CD4-positive, alpha-beta T cell (primary cell): ENCODE measurements at regions not wholly inside any gene's neighbourhood (a gene's known extent, or its start where the extent isn't known, plus 50 kb on each side); places are given as distances from the start of the nearest gene placed in this dataset.

Experiments
- ATAC-seq: fragments of 200-7000 bp; cut with Tn5 transposase; one replicate; pipeline ENCODE4 v1.10.0; 2022; ENCODE audit warnings: mild to moderate bottlenecking; ENCODE audit not compliant: poor library complexity
- CTCF ChIA-PET: fragments of 350-600 bp; sonication (Branson Sonifier 250); formaldehyde crosslinking; loops from one replicate; lab custom pipeline; 2021; ENCODE audit warnings: antibody characterized with exemption, inconsistent platforms; lab: Charles Lee
- POLR2A ChIA-PET: fragments of 350-600 bp; sonication (Branson Sonifier 250); formaldehyde crosslinking; loops from one replicate; lab custom pipeline; 2021; ENCODE audit warnings: antibody characterized with exemption, inconsistent platforms; lab: Charles Lee
- DNase-seq, 14 experiments: peaks; one replicate each; pipeline ENCODE4 v3.0.0-alpha.2; 2013 to 2020; ENCODE audit warnings: mixed read lengths in 2 of 14
- H3K27ac ChIP-seq, 2 donors: one replicate each; pipeline versions ENCODE4 v1.5.1 to v1.7.0; 2013; ENCODE audit warnings: low read length in 2 of 2, low read depth in 1 of 2, mild to moderate bottlenecking in 1 of 2
- H3K27me3 ChIP-seq, 2 experiments: 1 replicate in 1 of 2; 2 replicates in 1 of 2; pipeline versions ENCODE4 v1.6.1 to v1.7.0; 2013; ENCODE audit warnings: low read length in 2 of 2, control low read depth in 1 of 2, mild to moderate bottlenecking in 1 of 2, moderate library complexity in 1 of 2; ENCODE audit not compliant: insufficient read depth in 2 of 2, control insufficient read depth in 1 of 2
- H3K36me3 ChIP-seq: one replicate; pipeline ENCODE4 v1.6.1; 2013; ENCODE audit warnings: low read length, control low read depth; ENCODE audit not compliant: insufficient read depth
- H3K4me1 ChIP-seq: one replicate; pipeline ENCODE4 v1.6.1; 2013; ENCODE audit warnings: low read length, control low read depth; ENCODE audit not compliant: insufficient read depth
- H3K4me3 ChIP-seq: one replicate; pipeline ENCODE4 v1.5.1; 2013; ENCODE audit warnings: mild to moderate bottlenecking, low read length, moderate library complexity
- H3K9me3 ChIP-seq, 2 experiments: 1 replicate in 1 of 2; 2 replicates in 1 of 2; pipeline versions ENCODE4 v1.6.1 to v1.7.0; 2013; ENCODE audit warnings: low read length in 2 of 2, mild to moderate bottlenecking in 2 of 2, control low read depth in 1 of 2, moderate library complexity in 1 of 2; ENCODE audit not compliant: control insufficient read depth in 1 of 2, insufficient read depth in 1 of 2
- H3K27ac Mint-ChIP-seq: one replicate; pipeline ENCODE4 v1.8.0; 2020; ENCODE audit warnings: mixed read lengths
- H3K27me3 Mint-ChIP-seq: one replicate; pipeline ENCODE4 v1.8.0; 2021; ENCODE audit warnings: mixed read lengths
- H3K36me3 Mint-ChIP-seq: one replicate; pipeline ENCODE4 v1.8.0; 2021; ENCODE audit warnings: low read depth, mixed read lengths
- H3K4me1 Mint-ChIP-seq: one replicate; pipeline ENCODE4 v1.8.0; 2021; ENCODE audit warnings: low read depth, mixed read lengths
- H3K4me3 Mint-ChIP-seq: one replicate; pipeline ENCODE4 v1.8.0; 2020; ENCODE audit warnings: mild to moderate bottlenecking, mixed read lengths
- H3K9me3 Mint-ChIP-seq: one replicate; pipeline ENCODE4 v1.8.0; 2020; ENCODE audit warnings: mixed read lengths
- intact Hi-C, 2 experiments: fragments of 100-400 bp; cut with DNase I in 1 of 2; cut with micrococcal nuclease in 1 of 2; formaldehyde crosslinking; loops; one replicate each; pipeline versions ENCODE4 v1.15.1 to v1.9.0; 2023 to 2025; cut with DNase I, micrococcal nuclease
- TF ChIP-seq, protein P1 (sequence below): fragments of 200-600 bp; IDR thresholded peaks from one replicate; pipeline ENCODE4 v1.8.0; 2022; ENCODE audit warnings: antibody characterized with exemption, mild to moderate bottlenecking

GRCh38 chr7:84364708-84365107 lies 170.1 kb upstream of the SEMA3A start:
- Histone ChIP-seq H3K4me3 (no peak overlapping the region), H3K27me3 (no peaks in the 10 kb centered on the region), H3K36me3 (no peaks in the 10 kb centered on the region), H3K9me3 (no peaks in the 10 kb centered on the region), H3K27ac (no peak overlapping the region), H3K4me1 (no peaks in the 10 kb centered on the region)
- TF ChIP-seq, protein P1, sequence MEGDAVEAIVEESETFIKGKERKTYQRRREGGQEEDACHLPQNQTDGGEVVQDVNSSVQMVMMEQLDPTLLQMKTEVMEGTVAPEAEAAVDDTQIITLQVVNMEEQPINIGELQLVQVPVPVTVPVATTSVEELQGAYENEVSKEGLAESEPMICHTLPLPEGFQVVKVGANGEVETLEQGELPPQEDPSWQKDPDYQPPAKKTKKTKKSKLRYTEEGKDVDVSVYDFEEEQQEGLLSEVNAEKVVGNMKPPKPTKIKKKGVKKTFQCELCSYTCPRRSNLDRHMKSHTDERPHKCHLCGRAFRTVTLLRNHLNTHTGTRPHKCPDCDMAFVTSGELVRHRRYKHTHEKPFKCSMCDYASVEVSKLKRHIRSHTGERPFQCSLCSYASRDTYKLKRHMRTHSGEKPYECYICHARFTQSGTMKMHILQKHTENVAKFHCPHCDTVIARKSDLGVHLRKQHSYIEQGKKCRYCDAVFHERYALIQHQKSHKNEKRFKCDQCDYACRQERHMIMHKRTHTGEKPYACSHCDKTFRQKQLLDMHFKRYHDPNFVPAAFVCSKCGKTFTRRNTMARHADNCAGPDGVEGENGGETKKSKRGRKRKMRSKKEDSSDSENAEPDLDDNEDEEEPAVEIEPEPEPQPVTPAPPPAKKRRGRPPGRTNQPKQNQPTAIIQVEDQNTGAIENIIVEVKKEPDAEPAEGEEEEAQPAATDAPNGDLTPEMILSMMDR, result no peak
- ATAC-seq (no peak), DNase-seq (no peak)
- H3K9me3 Mint-ChIP-seq, result no peaks in the 10 kb centered on the region
- ChIA-PET CTCF (no interaction called here), POLR2A (no interaction called here)
- H3K27ac Mint-ChIP-seq, result no peak overlapping the region
- no peaks in the 10 kb centered on the region for H3K27me3 Mint-ChIP-seq
- no peak overlapping the region for H3K4me3 Mint-ChIP-seq
- no peaks in the 10 kb centered on the region for H3K36me3 Mint-ChIP-seq
- intact Hi-C loops, result no loop called here
- H3K4me1 Mint-ChIP-seq, result no peaks in the 10 kb centered on the region

GRCh38 chr7:84363741-84364140 lies 169.2 kb upstream of the SEMA3A start:
- H3K27ac Mint-ChIP-seq, result no peak overlapping the region
- no peaks in the 10 kb centered on the region for H3K27me3 Mint-ChIP-seq
- TF ChIP-seq, protein P1, result no peak
- ATAC-seq (no peak), DNase-seq (no peak)
- POLR2A ChIA-PET, result no interaction called here
- Histone ChIP-seq H3K9me3 (no peaks in the 10 kb centered on the region), H3K4me1 (no peaks in the 10 kb centered on the region), H3K27ac (no peak overlapping the region), H3K36me3 (no peaks in the 10 kb centered on the region), H3K4me3 (no peak overlapping the region), H3K27me3 (no peaks in the 10 kb centered on the region)
- H3K4me3 Mint-ChIP-seq, result no peak overlapping the region
- no peaks in the 10 kb centered on the region for H3K9me3 Mint-ChIP-seq
- CTCF ChIA-PET, result no interaction called here
- no peaks in the 10 kb centered on the region for H3K36me3 Mint-ChIP-seq
- intact Hi-C loops, result no loop called here
- H3K4me1 Mint-ChIP-seq, result no peaks in the 10 kb centered on the region

GRCh38 chr7:84362828-84363227 lies 168.2 kb upstream of the SEMA3A start:
- Histone ChIP-seq H3K36me3 (no peaks in the 10 kb centered on the region), H3K9me3 (no peaks in the 10 kb centered on the region), H3K27me3 (no peaks in the 10 kb centered on the region), H3K4me1 (no peaks in the 10 kb centered on the region), H3K27ac (no peak overlapping the region), H3K4me3 (no peak overlapping the region)
- DNase-seq (no peak), ATAC-seq (no peak)
- Mint-ChIP-seq H3K27ac (no peak overlapping the region), H3K27me3 (no peaks in the 10 kb centered on the region), H3K9me3 (peaks cover under 1% of the 10 kb centered on the region), H3K4me3 (no peak overlapping the region), H3K36me3 (no peaks in the 10 kb centered on the region), H3K4me1 (no peaks in the 10 kb centered on the region)
- ChIA-PET CTCF (no interaction called here), POLR2A (no interaction called here)
- TF ChIP-seq, protein P1, result no peak
- intact Hi-C loops, result no loop called here
